HG03457 (cell line): ENCODE measurements at regions not wholly inside any gene's neighbourhood (a gene's known extent, or its start where the extent isn't known, plus 50 kb on each side); places are given as distances from the start of the nearest gene placed in this dataset.

ENCODE experiments used
- ATAC-seq: cut with Tn5 transposase; IDR thresholded peaks from one replicate; pipeline ENCODE4 v1.9.1; 2021; ENCODE audit warnings: moderate number of reproducible peaks; ENCODE audit not compliant: unreplicated experiment

GRCh38 chr9:90948156-90948555 lies 146.5 kb downstream of the SYK start:
- no peak for ATAC-seq

- ATAC-seq, result no peak
Measured at GRCh38 chr9:90950600-90950999, 149.0 kb downstream of the SYK start.

- no peak for ATAC-seq
Measured at GRCh38 chr9:90953200-90953599, 151.6 kb downstream of the SYK start.

- ATAC-seq, result no peak
Measured at GRCh38 chr9:90953805-90954204, 152.2 kb downstream of the SYK start.

GRCh38 chr9:90956026-90956810 lies 154.6 kb downstream of the SYK start:
- ATAC-seq, result no peak

- ATAC-seq, result no peak
Measured at GRCh38 chr9:90958328-90958727, 156.7 kb downstream of the SYK start.

GRCh38 chr9:90960941-90961340 lies 159.3 kb downstream of the SYK start:
- no peak for ATAC-seq

- ATAC-seq, result no peak
Measured at GRCh38 chr9:90961375-90961774, 159.8 kb downstream of the SYK start.

- no peak for ATAC-seq
Measured at GRCh38 chr9:90964101-90965020, 162.7 kb downstream of the SYK start.

GRCh38 chr9:90965226-90966030 lies 163.8 kb downstream of the SYK start:
- ATAC-seq, result no peak

- ATAC-seq, result no peak
Measured at GRCh38 chr9:90966031-90966290, 164.3 kb downstream of the SYK start.

GRCh38 chr9:90966480-90967144 lies 165.0 kb downstream of the SYK start:
- no peak for ATAC-seq

GRCh38 chr9:90967145-90967538 lies 165.5 kb downstream of the SYK start:
- no peak for ATAC-seq

GRCh38 chr9:90969021-90969675 lies 167.5 kb downstream of the SYK start:
- no peak for ATAC-seq

- no peak for ATAC-seq
Measured at GRCh38 chr9:90970608-90971007, 169.0 kb downstream of the SYK start.

GRCh38 chr9:90972057-90972456 lies 170.4 kb downstream of the SYK start:
- no peak for ATAC-seq

- no peak for ATAC-seq
Measured at GRCh38 chr9:90974016-90974415, 172.4 kb downstream of the SYK start.

GRCh38 chr9:90974643-90975245 lies 173.1 kb downstream of the SYK start:
- ATAC-seq, result no peak

- ATAC-seq, result no peak
Measured at GRCh38 chr9:90975781-90976538, 174.3 kb downstream of the SYK start.
